ENCODE measurements at regions not wholly inside any gene's neighbourhood (a gene's known extent, or its start where the extent isn't known, plus 50 kb on each side); places are given as distances from the start of the nearest gene placed in this dataset.

GRCh38 chr9:83151627-83152137 lies 88.7 kb upstream of the RASEF start:
- no peak for TF ChIP-seq ZFX (IDR thresholded peaks at IDR 0.05; ENCODE audit: borderline replicate concordance)
- no peak overlapping the region for H3K27ac ChIP-seq

GRCh38 chr9:83147315-83148149 lies 84.6 kb upstream of the RASEF start:
- TF ChIP-seq CTCF (IDR thresholded peaks at IDR 0.05): no peak
- TF ChIP-seq ZFX (IDR thresholded peaks at IDR 0.05; ENCODE audit: borderline replicate concordance): no peak
- H3K27ac ChIP-seq: no peak overlapping the region

- no peak overlapping the region for H3K27ac ChIP-seq
- no peak for TF ChIP-seq CTCF (IDR thresholded peaks at IDR 0.05)
- no peak for TF ChIP-seq ZFX (IDR thresholded peaks at IDR 0.05; ENCODE audit: borderline replicate concordance)
Observed at GRCh38 chr9:83146325-83146724, 83.4 kb upstream of the RASEF start.

GRCh38 chr9:83144492-83144891 lies 81.5 kb upstream of the RASEF start:
- no peak overlapping the region for H3K27ac ChIP-seq
- TF ChIP-seq CTCF (IDR thresholded peaks at IDR 0.05) (no peak), ZFX (IDR thresholded peaks at IDR 0.05; ENCODE audit: borderline replicate concordance) (no peak)

GRCh38 chr9:83142389-83142788 lies 79.4 kb upstream of the RASEF start:
- H3K27ac ChIP-seq: no peak overlapping the region
- TF ChIP-seq ZFX (IDR thresholded peaks at IDR 0.05; ENCODE audit: borderline replicate concordance) (no peak), CTCF (IDR thresholded peaks at IDR 0.05) (no peak)

GRCh38 chr9:83141887-83142286 lies 78.9 kb upstream of the RASEF start:
- no peak overlapping the region for H3K27ac ChIP-seq
- TF ChIP-seq CTCF (IDR thresholded peaks at IDR 0.05): no peak
- TF ChIP-seq ZFX (IDR thresholded peaks at IDR 0.05; ENCODE audit: borderline replicate concordance): no peak

- TF ChIP-seq CTCF (IDR thresholded peaks at IDR 0.05): no peak
- TF ChIP-seq ZFX (IDR thresholded peaks at IDR 0.05; ENCODE audit: borderline replicate concordance): no peak
- no peak overlapping the region for H3K27ac ChIP-seq
Observed at GRCh38 chr9:83140061-83140460, 77.1 kb upstream of the RASEF start.

Data from 22Rv1 (cell line).